K562 (cell line): ENCODE measurements at regions not wholly inside any gene's neighbourhood (a gene's known extent, or its start where the extent isn't known, plus 50 kb on each side); places are given as distances from the start of the nearest gene placed in this dataset.

Experiments
- ATAC-seq: fragments of 200-7000 bp; cut with Tn5 transposase; 3 replicates; pipeline ENCODE4 v1.9.1; 2020; ENCODE audit warnings: moderate library complexity
- BruUV-seq: library from RNA; stranded (reverse); fragments of 400-500 nt; replicated peaks from 2 replicates; lab custom pipeline; 2021; lab: Mats Ljungman, UMichigan
- CTCF ChIA-PET: fragments of 300-600 bp; formaldehyde crosslinking; extraction: SDS; loops from one replicate; lab custom pipeline; 2021; ENCODE audit warnings: low intra/inter-chr PET ratio; lab: Yijun Ruan, JAX
- POLR2A ChIA-PET: fragments of 300-600, 350-650 bp; sonication (Branson Sonifier 250); formaldehyde crosslinking; extraction: SDS; loops from one replicate; lab custom pipeline; 2021; ENCODE audit warnings: antibody characterized with exemption, inconsistent platforms; lab: Yijun Ruan, JAX
- DNase-seq, 4 experiments: peaks; one replicate each; pipeline versions ENCODE4 v3.0.0 to v3.0.0-alpha.2; 2011 to 2018; ENCODE audit warnings: low spot score in 3 of 4, mixed read lengths in 3 of 4; ENCODE audit errors: extremely low read depth in 1 of 4
- FAIRE-seq: peaks from 2 replicates; lab custom pipeline; 2011; peaks lifted over from hg19 to GRCh38; lab: Jason Lieb, UNC
- H2AFZ ChIP-seq: 2 replicates; pipeline ENCODE4 v1.6.0; 2011; ENCODE audit warnings: low read depth, low read length, control low read depth, inconsistent platforms
- H3K27ac ChIP-seq: fragments of 200-600 bp; 3 replicates; pipeline ENCODE4 v1.8.0; 2011; ENCODE audit warnings: low read depth, mild to moderate bottlenecking, control low read depth, inconsistent platforms, low read length, moderate library complexity, mixed read lengths; ENCODE audit errors: extremely low read depth
- H3K27me3 ChIP-seq, 2 experiments: fragments of 300-600 bp in 1 of 2; 2 replicates in 1 of 2; 3 replicates in 1 of 2; pipeline versions ENCODE4 v1.6.0 to v1.8.0; 2011; ENCODE audit warnings: inconsistent platforms in 2 of 2, low read length in 2 of 2, mild to moderate bottlenecking in 1 of 2, mixed read lengths in 1 of 2, moderate library complexity in 1 of 2; ENCODE audit not compliant: control insufficient read depth in 2 of 2, insufficient read depth in 2 of 2
- H3K36me3 ChIP-seq: fragments of 300-600 bp; 3 replicates; pipeline ENCODE4 v1.8.0; 2011; ENCODE audit warnings: mild to moderate bottlenecking, low read length, inconsistent platforms; ENCODE audit not compliant: control insufficient read depth, insufficient read depth
- H3K4me1 ChIP-seq, 2 experiments: fragments of 200-600 bp in 1 of 2; replicated peaks in 1 of 2; 2 replicates in 1 of 2; 3 replicates in 1 of 2; pipeline versions ENCODE4 v1.5.1 to v1.8.0; 2011; ENCODE audit warnings: inconsistent platforms in 2 of 2, low read length in 2 of 2, mild to moderate bottlenecking in 1 of 2, mixed read lengths in 1 of 2, moderate library complexity in 1 of 2; ENCODE audit not compliant: control insufficient read depth in 2 of 2, insufficient read depth in 2 of 2
- H3K4me2 ChIP-seq: 2 replicates; pipeline ENCODE4 v1.6.1; 2011; ENCODE audit warnings: low read length, control low read depth, inconsistent platforms, mixed read lengths; ENCODE audit not compliant: insufficient read depth
- H3K4me3 ChIP-seq: fragments of 200-600 bp; sonication (generic), shearing (Covaris generic); 2 replicates; pipeline ENCODE4 v1.5.1; 2016; ENCODE audit warnings: control low read depth, inconsistent platforms
- H3K79me2 ChIP-seq: fragments of 200-600 bp; 3 replicates; pipeline ENCODE4 v1.8.0; 2011; ENCODE audit warnings: low read length, inconsistent platforms; ENCODE audit not compliant: control insufficient read depth, insufficient read depth
- H3K9ac ChIP-seq, 2 experiments: 2 replicates each; pipeline versions ENCODE4 v1.6.0 to v1.6.1; 2011; ENCODE audit warnings: low read depth in 2 of 2, low read length in 2 of 2, control low read depth in 1 of 2, inconsistent platforms in 1 of 2, mild to moderate bottlenecking in 1 of 2, mixed read lengths in 1 of 2; ENCODE audit not compliant: insufficient read depth in 1 of 2
- H3K9me1 ChIP-seq: one replicate; pipeline ENCODE4 v1.6.0; 2011; ENCODE audit warnings: inconsistent platforms, mild to moderate bottlenecking, low read length, moderate library complexity; ENCODE audit not compliant: control insufficient read depth, insufficient read depth
- H3K9me3 ChIP-seq: replicated peaks from 2 replicates; pipeline ENCODE4 v1.5.1; 2011; ENCODE audit warnings: low read depth, low read length, inconsistent platforms; ENCODE audit not compliant: control insufficient read depth, insufficient read depth
- H4K20me1 ChIP-seq: replicated peaks from 2 replicates; pipeline ENCODE4 v1.6.1; 2011; ENCODE audit warnings: low read length, inconsistent platforms, mixed read lengths; ENCODE audit not compliant: control insufficient read depth, insufficient read depth
- MTA2 ChIP-seq: fragments of 450-650 bp; IDR thresholded peaks from 2 replicates; pipeline ENCODE4 v1.6.1; 2016; ENCODE audit warnings: low read depth
- NCOA1 ChIP-seq: fragments of 450-650 bp; IDR thresholded peaks from 2 replicates; pipeline ENCODE4 v1.6.1; 2016; ENCODE audit warnings: low read depth
- SMARCC2 ChIP-seq: fragments of 450-650 bp; IDR thresholded peaks from 2 replicates; pipeline ENCODE4 v1.6.1; 2017; ENCODE audit warnings: antibody characterized with exemption, moderate library complexity, mild to moderate bottlenecking, low read depth
- ZNF263 ChIP-seq: sonication (generic); formaldehyde crosslinking; IDR thresholded peaks from 2 replicates; pipeline ENCODE4 v1.8.0; 2022; ENCODE audit warnings: mild to moderate bottlenecking, missing genetic modification reagents, borderline replicate concordance
- ZNF324 ChIP-seq: fragments of 250-450 bp; sonication (Bioruptor Pico); IDR thresholded peaks from 2 replicates; pipeline ENCODE4 v1.4.0; 2020; ENCODE audit warnings: mild to moderate bottlenecking
- ZNF77 ChIP-seq: fragments of 250-450 bp; sonication (Bioruptor Pico); IDR thresholded peaks from 2 replicates; pipeline ENCODE4 v1.5.0; 2020
- WGBS: fragments of 100-300 bp; shearing (Covaris generic); methylation state at CpG from one replicate; pipeline ENCODE4 v1.1.6; 2016; ENCODE audit warnings: low coverage, mixed read lengths; ENCODE audit not compliant: insufficient coverage; ENCODE audit errors: missing lambda C conversion rate; 5-methylcytosine and 5-hydroxymethylcytosine counted together
- in situ Hi-C: fragments of 300-500 bp; cut with MboI; formaldehyde crosslinking; loops from 4 replicates; pipeline ENCODE4 v1.15.0; 2018; ENCODE audit warnings: inconsistent platforms, mixed read lengths
- intact Hi-C: fragments of 100-400 bp; cut with micrococcal nuclease; formaldehyde crosslinking; loops from 2 replicates; pipeline ENCODE4 v1.14.2; 2022
- TF ChIP-seq, protein P1 (sequence below): fragments of 450-650 bp; IDR thresholded peaks from 2 replicates; pipeline ENCODE4 v1.6.1; 2016; ENCODE audit warnings: mild to moderate bottlenecking, moderate library complexity
- TF ChIP-seq, protein P2 (sequence below), 2 experiments: IDR thresholded peaks in 1 of 2; conservative IDR thresholded peaks in 1 of 2; 2 replicates each; pipeline ENCODE4 v1.6.1; 2016; ENCODE audit warnings: low read depth in 2 of 2, mild to moderate bottlenecking in 1 of 2, missing compliant biosample characterization in 1 of 2, missing genetic modification characterization in 1 of 2, moderate library complexity in 1 of 2

DNA sequence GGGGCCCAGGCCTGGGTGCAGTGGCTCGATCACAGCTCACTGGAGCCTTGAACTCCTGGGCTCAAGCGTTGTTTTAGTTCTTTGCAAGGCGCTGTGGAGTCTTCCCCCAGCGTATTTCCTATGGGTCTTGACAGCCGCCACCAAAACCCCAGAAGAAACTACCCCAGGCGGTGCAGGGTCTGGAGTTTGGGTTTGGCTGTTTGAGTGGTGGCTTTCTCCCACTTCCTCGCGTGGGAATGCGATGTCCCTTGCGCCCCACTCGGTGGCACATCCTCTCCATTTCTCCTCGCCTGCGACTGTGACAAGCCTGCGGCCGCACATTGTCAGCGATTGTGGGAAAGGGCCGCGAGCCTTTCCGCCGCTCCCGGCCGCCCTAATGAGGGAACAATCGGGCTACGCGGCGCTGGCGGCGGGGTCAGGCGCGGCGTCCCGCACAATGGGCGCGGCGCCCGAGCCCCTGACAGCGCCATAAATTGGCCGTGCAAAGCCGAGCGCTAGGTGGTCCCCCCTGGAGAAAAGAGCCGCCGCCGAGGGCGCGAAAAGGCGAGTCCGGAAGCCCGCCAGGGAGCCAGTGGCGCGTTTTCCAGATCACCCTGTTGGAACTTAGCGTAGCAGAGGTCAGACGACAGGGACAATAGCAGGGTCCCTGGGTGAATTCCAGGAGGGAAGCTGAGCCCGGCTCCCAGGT, 194.9 kb upstream of the POU3F3 start:
- no peak for FAIRE-seq
- intact Hi-C loops (no loop called here), in situ Hi-C loops (loop anchor here (10.0 kb wide), 1 partner anchor 1844 kb away; no protein-coding TSS in a partner anchor)
- Histone ChIP-seq H3K4me3 (no peak overlapping the region), H3K27me3 (peaks cover 8 to 28% of the 10 kb centered on the region in 2 experiments; a peak in 4 of 5 replicates), H3K9me1 (no peaks in the 10 kb centered on the region), H3K27ac (no peak overlapping the region), H3K4me2 (no peak overlapping the region), H4K20me1 (no peaks in the 10 kb centered on the region), H2AFZ (no peak overlapping the region), H3K79me2 (no peaks in the 10 kb centered on the region), H3K9ac (no peak overlapping the region), H3K9me3 (no peaks in the 10 kb centered on the region), H3K4me1 (peaks cover 0 to 7% of the 10 kb centered on the region in 2 experiments; a peak in 2 of 5 replicates), H3K36me3 (no peaks in the 10 kb centered on the region)
- ChIA-PET POLR2A (interaction anchor here (0.6 kb wide), 1 partner anchor 272 kb away, joined by 3 read pairs; no protein-coding TSS in a partner anchor), CTCF (no interaction called here)
- peak; percentile 21; the same call in 1 of the 3 replicates for ATAC-seq
- DNase-seq, result no peak
- no TSS peak for BruUV-seq
- 3% methylated on average over 48 of the region's 53 CpGs for WGBS
- TF ChIP-seq, protein P1, sequence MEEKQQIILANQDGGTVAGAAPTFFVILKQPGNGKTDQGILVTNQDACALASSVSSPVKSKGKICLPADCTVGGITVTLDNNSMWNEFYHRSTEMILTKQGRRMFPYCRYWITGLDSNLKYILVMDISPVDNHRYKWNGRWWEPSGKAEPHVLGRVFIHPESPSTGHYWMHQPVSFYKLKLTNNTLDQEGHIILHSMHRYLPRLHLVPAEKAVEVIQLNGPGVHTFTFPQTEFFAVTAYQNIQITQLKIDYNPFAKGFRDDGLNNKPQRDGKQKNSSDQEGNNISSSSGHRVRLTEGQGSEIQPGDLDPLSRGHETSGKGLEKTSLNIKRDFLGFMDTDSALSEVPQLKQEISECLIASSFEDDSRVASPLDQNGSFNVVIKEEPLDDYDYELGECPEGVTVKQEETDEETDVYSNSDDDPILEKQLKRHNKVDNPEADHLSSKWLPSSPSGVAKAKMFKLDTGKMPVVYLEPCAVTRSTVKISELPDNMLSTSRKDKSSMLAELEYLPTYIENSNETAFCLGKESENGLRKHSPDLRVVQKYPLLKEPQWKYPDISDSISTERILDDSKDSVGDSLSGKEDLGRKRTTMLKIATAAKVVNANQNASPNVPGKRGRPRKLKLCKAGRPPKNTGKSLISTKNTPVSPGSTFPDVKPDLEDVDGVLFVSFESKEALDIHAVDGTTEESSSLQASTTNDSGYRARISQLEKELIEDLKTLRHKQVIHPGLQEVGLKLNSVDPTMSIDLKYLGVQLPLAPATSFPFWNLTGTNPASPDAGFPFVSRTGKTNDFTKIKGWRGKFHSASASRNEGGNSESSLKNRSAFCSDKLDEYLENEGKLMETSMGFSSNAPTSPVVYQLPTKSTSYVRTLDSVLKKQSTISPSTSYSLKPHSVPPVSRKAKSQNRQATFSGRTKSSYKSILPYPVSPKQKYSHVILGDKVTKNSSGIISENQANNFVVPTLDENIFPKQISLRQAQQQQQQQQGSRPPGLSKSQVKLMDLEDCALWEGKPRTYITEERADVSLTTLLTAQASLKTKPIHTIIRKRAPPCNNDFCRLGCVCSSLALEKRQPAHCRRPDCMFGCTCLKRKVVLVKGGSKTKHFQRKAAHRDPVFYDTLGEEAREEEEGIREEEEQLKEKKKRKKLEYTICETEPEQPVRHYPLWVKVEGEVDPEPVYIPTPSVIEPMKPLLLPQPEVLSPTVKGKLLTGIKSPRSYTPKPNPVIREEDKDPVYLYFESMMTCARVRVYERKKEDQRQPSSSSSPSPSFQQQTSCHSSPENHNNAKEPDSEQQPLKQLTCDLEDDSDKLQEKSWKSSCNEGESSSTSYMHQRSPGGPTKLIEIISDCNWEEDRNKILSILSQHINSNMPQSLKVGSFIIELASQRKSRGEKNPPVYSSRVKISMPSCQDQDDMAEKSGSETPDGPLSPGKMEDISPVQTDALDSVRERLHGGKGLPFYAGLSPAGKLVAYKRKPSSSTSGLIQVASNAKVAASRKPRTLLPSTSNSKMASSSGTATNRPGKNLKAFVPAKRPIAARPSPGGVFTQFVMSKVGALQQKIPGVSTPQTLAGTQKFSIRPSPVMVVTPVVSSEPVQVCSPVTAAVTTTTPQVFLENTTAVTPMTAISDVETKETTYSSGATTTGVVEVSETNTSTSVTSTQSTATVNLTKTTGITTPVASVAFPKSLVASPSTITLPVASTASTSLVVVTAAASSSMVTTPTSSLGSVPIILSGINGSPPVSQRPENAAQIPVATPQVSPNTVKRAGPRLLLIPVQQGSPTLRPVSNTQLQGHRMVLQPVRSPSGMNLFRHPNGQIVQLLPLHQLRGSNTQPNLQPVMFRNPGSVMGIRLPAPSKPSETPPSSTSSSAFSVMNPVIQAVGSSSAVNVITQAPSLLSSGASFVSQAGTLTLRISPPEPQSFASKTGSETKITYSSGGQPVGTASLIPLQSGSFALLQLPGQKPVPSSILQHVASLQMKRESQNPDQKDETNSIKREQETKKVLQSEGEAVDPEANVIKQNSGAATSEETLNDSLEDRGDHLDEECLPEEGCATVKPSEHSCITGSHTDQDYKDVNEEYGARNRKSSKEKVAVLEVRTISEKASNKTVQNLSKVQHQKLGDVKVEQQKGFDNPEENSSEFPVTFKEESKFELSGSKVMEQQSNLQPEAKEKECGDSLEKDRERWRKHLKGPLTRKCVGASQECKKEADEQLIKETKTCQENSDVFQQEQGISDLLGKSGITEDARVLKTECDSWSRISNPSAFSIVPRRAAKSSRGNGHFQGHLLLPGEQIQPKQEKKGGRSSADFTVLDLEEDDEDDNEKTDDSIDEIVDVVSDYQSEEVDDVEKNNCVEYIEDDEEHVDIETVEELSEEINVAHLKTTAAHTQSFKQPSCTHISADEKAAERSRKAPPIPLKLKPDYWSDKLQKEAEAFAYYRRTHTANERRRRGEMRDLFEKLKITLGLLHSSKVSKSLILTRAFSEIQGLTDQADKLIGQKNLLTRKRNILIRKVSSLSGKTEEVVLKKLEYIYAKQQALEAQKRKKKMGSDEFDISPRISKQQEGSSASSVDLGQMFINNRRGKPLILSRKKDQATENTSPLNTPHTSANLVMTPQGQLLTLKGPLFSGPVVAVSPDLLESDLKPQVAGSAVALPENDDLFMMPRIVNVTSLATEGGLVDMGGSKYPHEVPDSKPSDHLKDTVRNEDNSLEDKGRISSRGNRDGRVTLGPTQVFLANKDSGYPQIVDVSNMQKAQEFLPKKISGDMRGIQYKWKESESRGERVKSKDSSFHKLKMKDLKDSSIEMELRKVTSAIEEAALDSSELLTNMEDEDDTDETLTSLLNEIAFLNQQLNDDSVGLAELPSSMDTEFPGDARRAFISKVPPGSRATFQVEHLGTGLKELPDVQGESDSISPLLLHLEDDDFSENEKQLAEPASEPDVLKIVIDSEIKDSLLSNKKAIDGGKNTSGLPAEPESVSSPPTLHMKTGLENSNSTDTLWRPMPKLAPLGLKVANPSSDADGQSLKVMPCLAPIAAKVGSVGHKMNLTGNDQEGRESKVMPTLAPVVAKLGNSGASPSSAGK, result no peak
- TF ChIP-seq ZNF324 (CRISPR knock-in tag) (no peak), SMARCC2 (no peak), ZNF77 (no peak), ZNF263 (no peak), NCOA1 (no peak), MTA2 (no peak)
- TF ChIP-seq, protein P2, sequence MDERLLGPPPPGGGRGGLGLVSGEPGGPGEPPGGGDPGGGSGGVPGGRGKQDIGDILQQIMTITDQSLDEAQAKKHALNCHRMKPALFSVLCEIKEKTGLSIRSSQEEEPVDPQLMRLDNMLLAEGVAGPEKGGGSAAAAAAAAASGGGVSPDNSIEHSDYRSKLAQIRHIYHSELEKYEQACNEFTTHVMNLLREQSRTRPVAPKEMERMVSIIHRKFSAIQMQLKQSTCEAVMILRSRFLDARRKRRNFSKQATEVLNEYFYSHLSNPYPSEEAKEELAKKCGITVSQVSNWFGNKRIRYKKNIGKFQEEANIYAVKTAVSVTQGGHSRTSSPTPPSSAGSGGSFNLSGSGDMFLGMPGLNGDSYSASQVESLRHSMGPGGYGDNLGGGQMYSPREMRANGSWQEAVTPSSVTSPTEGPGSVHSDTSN (CRISPR knock-in tag; IDR thresholded peaks at IDR 0.05; ENCODE audit: low read depth), result no peak
- TF ChIP-seq, protein P2 (tag; conservative IDR thresholded peaks at IDR 0.05; ENCODE audit: low read depth), result no peak
